Inflammatory macrophage (primary cell): ENCODE measurements at regions not wholly inside any gene's neighbourhood (a gene's known extent, or its start where the extent isn't known, plus 50 kb on each side); places are given as distances from the start of the nearest gene placed in this dataset.
"Not testable (repeated sequence)": the region's sequence is repeated elsewhere in the genome, so short reads cannot be mapped to it uniquely, and the experiment has no call there.

Source experiments
- DNase-seq, 2 donors: peaks; one replicate each; pipeline ENCODE4 v3.0.0-alpha.2; 2020 to 2022

DNA sequence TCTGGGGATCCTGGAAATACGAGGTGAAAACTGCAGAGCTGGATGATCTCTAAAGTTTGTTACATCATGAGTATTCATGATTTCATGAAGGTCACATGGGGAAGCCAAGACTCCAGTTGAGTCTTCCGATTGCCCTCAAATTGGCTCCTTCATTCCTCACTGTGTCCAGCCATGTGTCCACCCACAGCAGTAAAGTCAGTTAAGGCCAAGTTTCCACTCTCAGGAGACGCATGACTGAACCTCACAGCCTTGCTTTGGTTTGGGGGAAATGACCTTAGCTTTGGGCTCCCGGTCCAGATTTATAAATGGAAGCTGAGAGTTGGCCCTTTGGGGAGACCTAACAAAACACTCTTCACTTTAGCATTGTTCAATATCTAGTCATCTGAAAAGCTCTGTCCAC is 289.7 kb upstream of the MCTP2 start:
- DNase-seq, result no peak

DNA sequence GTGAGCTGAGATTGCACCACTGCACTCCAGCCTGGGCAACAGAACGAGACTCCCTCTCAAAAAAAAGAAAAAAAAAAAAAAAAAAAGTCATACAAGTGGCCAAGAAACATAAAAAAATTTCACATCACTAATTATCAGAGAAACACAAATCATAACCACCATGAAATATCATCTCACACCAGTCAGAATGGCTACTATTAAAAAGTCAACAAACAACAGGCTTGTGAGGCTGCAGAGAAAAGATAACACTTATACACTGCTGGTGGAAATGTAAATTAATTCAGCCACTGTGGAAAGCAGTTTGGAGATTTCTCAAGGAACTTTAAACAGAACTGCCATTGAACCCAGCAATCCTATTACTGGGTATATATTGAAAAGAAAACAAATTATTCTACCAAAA is 291.1 kb upstream of the MCTP2 start:
- no peak for DNase-seq

DNA sequence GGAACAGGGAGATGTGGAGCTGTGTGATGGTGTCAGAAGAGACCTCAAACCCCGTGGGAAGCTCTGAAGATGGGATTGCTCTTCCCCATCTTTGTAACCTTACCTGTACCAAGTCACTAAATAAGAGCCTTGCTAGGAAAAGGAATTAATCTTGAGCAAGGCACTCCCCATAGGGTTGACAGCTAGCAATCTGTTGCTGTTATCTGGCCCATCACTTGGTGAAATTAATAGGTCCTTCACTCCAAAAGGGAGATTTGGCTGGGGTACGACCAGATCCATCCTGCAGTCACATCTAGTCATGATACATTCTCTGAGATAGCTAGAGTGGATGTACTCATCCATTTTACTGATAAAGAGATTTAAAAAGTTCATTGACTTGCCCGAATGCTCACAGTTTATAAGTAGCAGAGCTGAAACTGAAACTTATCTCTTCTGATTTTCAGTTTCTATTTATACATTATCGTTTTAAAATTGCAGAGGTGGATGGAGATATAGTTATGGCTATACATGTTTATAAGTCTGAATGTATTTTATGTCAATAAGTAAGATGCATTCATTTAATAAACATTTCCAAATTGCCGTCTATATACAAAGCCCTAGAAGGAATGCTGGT is 299.1 kb upstream of the MCTP2 start:
- DNase-seq, result no peak

DNA sequence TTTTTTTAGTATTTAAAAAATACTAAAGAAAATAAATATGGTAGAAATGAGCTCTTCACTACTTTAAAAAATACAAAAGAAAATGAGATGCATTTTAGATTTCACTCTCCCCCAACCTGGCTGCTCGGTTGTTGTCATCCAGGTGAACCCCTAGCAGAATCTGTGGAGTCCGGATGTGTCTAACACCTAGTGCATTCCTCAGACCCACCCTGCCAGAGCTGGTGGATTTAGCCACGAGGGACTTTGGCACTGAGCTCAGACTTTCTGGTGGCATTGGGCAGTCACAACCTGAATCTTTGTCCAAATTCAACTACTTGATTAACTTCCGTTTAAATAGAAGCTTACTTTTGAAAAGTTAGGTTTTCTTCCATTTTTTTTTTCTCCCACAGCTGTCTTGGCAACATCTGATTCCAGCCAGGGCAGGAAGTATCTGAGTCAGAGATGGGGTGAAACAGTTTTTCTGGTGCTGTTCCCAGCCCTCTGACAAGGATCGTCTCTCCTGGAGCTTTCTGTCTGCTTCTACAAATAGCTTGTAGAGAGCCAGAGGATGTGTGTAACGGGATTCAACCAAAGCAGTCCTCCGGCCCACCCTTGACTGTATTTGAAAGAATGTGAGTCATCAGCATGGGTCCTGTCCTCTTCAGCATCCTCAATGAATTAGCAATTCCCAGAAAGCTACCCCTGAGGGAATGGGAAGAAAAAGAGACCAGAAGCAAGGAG is 301.8 kb upstream of the MCTP2 start:
- no peak for DNase-seq

DNA sequence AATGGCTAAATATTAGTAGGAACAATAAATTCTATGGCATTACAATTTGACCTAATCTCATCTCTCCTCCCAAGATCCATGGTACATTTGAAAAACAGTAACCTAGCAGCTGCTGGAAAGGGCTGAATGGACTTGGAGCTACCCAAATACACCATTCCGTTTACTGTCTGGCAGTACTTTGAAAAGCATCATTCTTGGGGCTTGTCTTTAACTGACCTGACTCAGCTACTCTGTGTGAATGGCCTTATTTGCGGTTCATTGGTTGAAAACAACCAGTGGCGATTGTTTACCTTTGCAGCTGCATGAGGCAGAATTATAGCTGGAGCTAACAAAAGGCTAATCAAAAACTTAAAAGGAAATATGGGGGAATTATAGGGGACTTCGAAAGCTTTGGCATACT is 311.2 kb upstream of the MCTP2 start:
- DNase-seq, result no peak

DNA sequence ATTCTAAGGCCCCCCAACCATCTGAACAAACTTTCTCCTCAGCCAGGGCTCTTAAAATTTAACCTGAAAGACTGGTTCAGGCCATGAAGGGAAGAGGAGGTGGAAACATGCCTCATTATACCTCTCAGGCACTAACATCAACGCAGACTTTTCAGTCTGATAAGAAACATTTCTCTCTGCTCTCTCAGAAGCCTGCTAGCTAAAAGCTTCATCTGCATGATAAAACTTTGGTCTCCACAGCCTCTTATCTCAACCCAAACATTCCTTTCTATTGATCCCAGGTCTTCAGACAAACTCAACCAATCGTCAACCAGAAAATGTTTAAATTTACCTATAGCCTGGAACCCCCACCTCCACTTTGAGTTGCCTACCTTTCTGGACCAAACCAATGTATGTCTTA is 312.6 kb upstream of the MCTP2 start:
- not testable (repeated sequence) for DNase-seq

DNA sequence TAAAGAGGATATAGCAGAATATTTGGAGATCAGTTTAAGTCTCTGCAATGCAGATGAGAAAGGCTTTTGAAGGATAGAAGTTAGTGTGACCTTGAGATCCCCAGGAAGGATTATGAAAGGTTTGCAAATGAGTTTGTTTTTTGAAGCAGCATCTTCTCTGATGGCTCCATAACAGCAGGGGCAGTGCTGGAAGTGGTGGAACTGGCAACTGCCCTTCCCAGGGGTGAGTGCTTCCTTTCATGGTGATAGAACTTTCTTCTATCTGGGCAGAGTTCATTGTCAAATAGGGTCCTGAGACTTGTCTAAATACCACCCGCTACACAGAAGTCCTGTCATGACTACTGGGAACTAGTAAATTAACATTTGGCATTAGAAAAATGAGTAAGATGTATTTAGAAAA is 314.2 kb upstream of the MCTP2 start:
- no peak for DNase-seq

DNA sequence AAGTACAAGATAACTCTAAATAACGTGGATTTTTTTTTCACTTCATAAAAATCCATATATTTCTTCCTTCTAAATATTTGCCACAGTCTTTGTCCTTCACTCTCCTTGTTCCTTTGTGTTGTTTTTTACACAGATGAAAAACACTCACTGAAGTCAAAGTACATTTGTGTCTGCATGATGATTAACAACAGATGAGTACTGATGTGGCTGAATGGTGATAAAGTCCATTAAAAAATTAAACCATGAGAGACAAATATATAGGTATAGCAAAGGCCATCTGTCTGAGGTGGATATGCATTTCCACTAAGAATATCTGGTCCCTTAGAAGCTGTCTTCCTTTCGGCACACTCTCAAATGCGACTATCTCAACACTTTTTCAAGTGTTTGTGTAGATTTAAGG is 317.5 kb upstream of the MCTP2 start:
- no peak for DNase-seq

DNA sequence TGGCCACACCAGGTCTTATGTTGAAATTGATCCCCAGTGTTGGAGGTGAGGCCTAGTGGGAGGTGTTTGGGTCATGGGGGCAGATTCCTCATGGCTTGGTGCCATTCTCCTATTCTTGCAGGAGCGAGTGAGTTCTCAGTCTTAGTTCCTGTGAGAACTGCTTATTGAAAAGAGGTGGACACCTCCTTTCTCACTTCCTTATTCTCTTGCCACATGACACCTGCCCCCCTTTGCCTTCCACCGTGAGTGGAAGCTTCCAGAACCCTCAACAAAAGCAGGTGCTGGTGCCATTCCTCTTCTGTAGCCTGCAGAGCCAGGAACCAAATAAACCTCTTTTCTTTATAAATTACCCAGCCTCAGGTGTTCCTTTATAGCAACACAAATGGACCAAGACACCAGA is 318.1 kb upstream of the MCTP2 start:
- DNase-seq, result no peak

DNA sequence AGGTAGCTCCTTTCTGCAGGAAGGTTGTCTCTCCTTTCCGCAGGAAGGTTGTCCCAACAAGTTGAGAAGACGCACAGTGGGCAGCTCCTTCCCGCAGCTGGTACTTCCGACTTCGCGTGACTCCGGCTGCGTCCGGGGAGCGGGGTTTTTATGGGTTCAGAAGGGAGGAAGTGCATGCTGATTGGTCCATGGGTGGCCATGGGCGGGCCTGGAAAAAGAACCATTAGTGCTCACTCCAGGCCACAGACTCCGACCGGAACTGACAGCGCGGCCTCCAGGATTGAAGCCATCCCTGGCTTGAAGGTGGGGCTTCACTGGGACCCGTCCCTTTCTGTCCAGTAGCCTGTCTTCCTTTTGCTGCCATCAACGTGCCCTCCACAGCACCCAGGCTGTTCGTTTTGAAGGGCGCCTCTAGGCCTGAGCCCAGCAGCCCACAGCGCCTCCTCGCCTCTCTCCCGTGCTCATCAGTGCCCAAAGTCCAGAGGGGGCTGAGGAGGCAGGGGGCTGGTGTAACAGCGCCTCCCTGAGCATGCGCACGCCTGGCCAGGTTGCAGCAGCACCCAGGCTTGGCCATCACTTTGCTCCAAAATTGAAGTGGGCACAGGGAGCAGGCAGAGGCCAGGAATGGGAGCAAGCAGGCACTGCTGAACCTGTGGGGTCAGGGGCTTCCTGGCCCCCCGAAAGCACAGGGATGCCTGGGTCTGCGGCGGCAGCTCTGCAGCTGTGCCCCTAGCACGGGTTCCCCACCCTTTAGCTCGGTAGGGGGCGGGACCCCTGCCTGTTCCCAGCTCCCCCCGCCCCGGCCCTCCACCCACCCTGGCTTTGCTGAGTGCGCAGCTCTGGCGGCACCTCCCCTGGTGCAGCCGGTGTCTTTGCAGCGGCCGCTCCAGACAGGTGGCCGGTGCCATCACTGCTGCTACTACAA is 330.6 kb upstream of the MCTP2 start:
- no peak for DNase-seq

DNA sequence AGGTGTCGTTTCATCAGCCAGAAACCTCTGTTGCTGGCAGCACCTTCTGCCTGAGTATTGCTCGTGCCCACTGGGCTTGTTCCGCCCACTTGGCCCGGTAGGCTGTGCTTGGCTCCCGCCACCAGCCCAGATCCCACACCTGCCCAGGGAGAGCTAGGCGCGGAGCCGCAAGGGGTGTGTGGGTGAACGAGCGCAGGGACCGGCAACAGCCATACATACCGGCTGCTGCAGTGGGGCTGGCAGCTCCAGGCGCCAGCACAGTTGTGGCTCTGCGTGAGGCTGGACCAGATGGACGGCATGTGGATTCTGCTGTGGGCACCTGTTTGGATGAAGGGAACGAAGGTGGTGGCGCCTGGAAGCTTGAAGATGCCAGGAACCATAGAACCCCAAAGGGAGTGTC is 331.5 kb upstream of the MCTP2 start:
- DNase-seq, result no peak

DNA sequence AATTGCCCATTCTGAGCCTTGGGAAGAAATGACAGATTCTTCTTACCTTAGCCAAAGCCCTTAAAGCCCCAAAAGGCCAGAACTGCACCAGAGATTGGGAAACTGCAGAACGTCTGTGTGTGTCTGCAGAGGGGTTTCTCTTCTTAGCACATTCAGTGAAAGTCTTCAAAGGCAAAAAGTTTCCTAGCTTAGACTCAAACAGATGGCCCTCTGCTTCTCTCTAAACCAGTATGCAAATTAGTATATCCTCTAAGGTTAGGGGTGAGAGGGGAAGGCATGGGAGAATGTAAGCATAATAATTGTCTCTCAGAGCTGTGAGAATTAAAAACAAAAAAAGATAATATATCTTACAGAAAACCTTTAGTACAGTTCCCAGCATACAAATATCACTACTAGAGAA is 334.0 kb upstream of the MCTP2 start:
- DNase-seq, result no peak

DNA sequence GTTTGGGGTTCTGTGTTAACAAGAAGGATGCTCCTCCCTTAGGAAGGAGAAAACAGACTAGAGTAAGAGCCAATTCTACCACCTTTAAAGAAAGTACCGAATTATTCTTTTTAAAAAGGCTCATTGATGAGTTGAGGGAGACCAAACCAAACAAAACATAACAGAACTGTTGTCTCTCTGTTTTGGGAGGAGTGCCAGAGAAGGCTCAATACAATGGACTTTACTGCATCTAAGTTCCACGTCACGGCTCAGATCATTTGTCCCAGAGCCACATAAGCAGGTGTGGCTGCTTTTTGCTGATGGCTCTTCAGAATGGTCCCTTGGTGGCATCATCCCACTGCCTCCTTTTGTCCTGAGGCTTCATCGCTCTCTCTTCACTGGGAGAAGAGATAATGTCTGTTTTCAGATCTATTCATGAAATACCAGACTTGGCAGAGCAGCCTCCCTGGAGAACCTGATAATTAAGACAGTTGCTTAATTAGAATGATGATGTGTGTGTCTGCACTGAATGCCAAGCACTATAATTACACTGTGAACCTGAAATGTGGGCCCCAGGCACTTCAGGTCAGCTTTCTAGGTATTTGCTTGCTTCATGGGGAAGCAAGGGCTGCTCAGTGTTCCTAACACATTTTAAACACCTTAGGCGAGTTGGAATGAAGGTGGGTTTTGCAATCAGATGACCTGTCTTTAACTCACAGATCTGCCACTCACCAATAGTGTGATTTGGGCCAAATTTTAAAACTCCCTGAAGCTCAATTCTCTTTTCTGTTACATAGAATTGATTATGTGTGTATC is 335.2 kb upstream of the MCTP2 start:
- DNase-seq, result no peak

DNA sequence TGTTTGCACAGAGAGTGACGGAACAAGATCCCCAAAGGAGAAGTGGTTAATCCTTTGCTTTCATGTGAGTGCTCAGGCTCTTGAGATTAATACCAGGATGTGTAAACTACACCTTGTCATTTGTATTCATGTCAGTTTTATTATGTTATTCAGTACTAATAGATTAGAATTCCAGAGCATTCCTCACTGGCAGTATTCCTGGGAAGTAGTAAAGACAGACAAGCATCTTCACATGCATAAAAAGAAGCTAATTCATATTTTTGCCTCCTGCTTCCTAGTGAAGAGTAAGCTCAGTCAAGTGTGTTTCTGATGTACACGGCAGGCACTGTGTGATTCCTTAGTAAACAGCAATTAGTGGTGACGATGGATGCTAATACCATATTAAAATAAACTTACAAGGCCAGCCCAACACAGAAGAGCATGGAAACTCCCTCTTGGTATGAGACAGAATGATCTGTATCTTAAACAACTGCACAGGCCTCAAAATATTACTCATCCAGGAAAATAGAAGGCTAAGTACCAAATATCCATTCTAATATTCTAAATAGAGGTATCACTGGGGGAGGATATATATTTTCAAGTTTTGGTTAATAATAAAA is 336.8 kb upstream of the MCTP2 start:
- DNase-seq, result no peak

DNA sequence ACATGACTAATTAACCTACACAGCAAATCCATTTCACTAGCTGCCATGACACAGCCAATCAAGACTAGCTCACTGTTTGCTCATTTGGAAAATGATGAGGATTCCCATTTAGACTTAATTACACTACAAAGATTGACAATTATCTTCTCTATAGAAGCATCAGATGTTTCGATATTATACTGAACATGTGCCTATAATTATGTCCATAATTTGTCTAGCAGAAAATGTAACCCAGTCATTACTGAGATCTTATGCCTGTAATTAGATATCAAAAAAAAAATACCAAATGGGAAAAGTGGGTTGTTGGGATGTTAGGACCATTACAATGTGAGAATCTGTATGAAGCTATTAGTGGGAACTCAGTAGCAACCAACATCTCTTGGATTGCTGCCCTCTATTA is 344.2 kb upstream of the MCTP2 start:
- DNase-seq, result no peak

DNA sequence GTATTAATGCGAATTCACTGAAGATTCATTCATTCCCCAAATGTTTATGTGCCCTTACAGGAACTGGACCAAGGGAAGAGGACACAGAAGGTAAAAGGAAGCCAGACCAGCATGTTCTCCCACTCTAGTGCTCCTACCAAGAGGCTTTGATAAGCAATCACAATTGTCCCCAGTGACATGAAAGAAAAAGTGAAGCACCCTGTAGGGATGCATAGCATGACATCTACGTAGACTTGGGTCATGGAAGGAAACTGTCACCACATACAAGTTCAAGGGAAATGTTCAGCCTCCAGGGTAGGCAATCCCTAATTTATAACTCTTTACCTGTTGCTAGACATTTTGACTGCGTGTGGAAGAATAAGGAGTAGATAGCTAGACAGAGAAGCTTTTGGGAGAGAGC is 348.6 kb upstream of the MCTP2 start:
- no peak for DNase-seq

DNA sequence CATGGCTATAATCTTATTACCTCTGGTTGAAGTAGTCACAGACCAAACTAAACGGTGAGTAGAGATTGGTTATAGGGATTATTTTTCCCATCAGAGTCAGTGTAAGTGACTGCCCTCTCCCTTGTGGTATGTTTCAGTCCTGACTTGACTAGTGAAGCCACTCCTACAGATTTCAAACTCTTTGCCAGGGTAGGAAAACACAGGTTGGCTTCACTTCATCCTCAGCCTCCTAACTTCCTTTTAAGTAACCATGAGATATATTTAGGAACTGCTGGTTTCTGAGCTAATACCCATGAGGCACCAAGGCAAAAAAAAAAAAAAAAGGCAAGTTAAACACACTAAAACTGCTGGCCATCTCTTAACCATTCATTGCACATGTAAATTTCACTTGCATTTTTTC is 349.2 kb upstream of the MCTP2 start:
- DNase-seq, result peak in 1 of 2 donors; percentile 26

DNA sequence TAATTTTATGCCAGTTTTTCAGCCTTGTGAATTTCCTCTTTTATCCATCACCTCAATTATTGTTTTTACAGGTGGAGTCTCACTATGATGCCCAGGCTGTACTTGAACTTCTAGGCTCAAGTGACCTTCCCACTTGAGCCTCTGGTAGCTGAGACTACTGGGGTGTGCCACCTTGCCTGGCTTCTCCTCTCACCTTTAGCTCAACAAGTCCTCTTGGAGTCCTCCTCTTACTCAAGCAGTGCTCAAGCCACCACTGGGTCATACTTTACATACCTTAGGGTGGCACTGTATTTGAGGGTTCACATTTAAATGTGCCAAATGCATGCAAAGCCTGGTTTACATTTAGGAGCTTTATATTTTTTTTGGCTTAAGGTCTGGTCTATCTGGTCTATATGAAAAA is 350.1 kb upstream of the MCTP2 start:
- DNase-seq, result no peak

DNA sequence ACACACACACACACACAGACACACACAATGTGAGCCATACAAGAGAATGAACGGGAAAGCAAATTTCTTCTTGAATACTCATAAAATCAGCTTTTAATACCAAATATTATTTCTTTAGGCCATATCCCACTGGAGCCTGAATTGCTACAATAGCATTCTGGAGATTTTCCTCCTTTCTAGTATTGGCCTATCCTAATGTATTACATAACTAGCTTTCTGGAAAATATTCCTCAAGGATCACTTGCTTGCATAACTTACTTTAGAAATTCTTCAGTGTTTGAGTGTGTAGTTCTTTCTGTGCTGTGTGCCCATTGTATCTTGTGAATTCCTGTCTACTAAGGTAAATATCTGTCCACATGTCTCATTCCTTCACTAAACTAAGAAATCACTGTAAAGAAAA is 351.0 kb upstream of the MCTP2 start:
- no peak for DNase-seq

DNA sequence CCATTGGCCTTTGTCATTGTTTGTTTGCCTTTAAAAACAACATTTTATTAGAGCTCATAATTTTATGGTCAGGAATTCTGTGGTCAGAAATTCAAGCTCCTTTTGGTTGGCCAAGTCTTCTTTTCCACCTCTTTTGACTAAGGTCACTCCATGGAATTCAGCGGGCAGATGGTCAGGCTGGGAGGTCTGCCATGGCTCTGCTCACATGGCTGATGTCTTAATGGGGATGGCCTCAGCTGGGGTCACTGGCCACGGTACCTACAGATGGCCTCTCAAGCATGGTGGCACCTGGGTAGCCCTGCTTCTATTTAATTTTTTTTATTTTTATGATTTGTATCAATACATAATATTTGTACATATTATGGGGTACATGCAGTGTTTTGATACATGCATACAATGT is 360.8 kb upstream of the MCTP2 start:
- DNase-seq, result no peak

DNA sequence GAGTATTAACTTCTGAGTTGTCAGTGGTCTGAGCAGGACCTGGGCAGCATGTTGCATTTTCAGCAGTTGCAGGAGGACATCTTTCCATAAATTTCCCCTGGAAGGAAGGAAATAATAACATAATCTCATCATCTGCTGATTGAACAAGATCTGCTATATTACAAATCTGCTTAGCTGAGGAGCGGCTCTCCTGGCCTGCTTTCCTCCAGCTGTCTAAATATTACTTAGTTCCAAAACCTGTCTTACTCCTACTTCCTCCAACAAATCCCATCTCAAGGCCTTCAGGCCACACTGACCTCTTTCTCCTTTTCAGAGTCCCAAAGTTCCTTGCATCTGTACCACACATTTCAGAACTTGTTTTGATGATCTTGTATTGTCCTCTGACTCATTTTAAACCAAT is 364.4 kb upstream of the MCTP2 start:
- DNase-seq, result no peak

DNA sequence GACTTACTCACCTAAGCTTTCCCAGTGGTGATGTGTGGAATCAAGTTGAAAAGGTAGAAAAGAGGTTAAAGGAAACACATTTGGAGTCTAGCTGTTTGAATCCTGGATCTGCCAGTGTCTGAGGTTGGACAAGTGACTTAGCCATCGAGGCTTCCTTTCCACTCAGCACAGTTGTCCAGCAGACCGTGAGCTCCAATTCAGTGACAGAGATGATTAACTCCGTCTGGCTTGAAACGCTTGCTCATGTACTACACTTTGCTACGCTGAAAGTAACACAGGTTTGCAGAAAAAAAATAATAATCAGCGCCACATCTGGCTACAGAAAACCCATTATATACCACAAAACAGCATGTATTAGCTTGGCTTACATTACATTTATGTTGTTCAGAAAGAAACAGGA is 364.9 kb upstream of the MCTP2 start:
- no peak for DNase-seq

DNA sequence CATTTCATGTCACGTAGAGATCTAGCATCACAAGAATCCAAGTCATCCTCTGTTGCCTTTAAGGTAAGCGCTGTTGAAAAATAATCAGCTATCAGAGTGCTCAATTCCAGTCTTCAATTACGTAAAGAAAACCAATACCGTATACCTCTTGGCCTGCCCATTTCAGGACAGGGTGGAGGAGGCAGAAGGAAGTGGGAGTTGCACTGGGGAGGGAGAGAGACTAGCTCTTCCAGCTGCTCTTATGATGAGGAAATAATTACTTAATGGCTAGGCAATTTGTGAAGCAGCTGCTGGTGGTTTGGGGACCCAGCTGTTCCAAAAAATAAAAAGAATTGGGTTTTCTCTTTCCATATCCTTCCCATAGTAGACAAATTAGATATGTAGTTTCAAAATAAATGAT is 365.8 kb upstream of the MCTP2 start:
- DNase-seq, result peak; percentile 56 to 61
